SK-N-MC (cell line): ENCODE measurements at regions not wholly inside any gene's neighbourhood (a gene's known extent, or its start where the extent isn't known, plus 50 kb on each side); places are given as distances from the start of the nearest gene placed in this dataset.

ENCODE experiments used
- DNase-seq: peaks from one replicate; pipeline ENCODE4 v3.0.0-alpha.2; 2011; ENCODE audit warnings: low read depth, low spot score
- H3K27ac ChIP-seq: fragments of 200-600 bp; sonication (generic); 2 replicates; pipeline ENCODE4 v1.5.1; 2016; ENCODE audit warnings: mixed run types
- H3K36me3 ChIP-seq: fragments of 200-600 bp; sonication (generic); 2 replicates; pipeline ENCODE4 v1.6.1; 2017; ENCODE audit warnings: antibody characterized with exemption, low read length, mixed read lengths; ENCODE audit not compliant: insufficient read depth
- H3K4me3 ChIP-seq: fragments of 200-600 bp; sonication (generic); 2 replicates; pipeline ENCODE4 v1.5.1; 2016
- H3K9ac ChIP-seq: fragments of 200-600 bp; sonication (generic); 2 replicates; pipeline ENCODE4 v1.8.0; 2017; ENCODE audit warnings: mixed run types, mixed read lengths; ENCODE audit not compliant: insufficient read length
- H3K9me3 ChIP-seq: fragments of 200-600 bp; sonication (generic); 2 replicates; pipeline ENCODE4 v1.6.1; 2017; ENCODE audit warnings: low read depth, mild to moderate bottlenecking, antibody characterized with exemption, low read length, moderate library complexity, mixed read lengths
- EZH2 ChIP-seq: fragments of 200-600 bp; sonication (generic); IDR thresholded peaks from one replicate; pipeline ENCODE4 v1.6.1; 2017; ENCODE audit warnings: antibody characterized with exemption
- FOXP2 ChIP-seq: optimal IDR thresholded peaks from 2 replicates; pipeline ENCODE3; 2011; ENCODE audit warnings: mild to moderate bottlenecking, moderate library complexity; ENCODE audit not compliant: insufficient read depth; ENCODE audit errors: extremely low read length, control extremely low read depth
- POLR2AphosphoS5 ChIP-seq: IDR thresholded peaks from 2 replicates; pipeline ENCODE4 v1.6.1; 2012; ENCODE audit warnings: mild to moderate bottlenecking, low read depth, low read length, borderline replicate concordance

DNA sequence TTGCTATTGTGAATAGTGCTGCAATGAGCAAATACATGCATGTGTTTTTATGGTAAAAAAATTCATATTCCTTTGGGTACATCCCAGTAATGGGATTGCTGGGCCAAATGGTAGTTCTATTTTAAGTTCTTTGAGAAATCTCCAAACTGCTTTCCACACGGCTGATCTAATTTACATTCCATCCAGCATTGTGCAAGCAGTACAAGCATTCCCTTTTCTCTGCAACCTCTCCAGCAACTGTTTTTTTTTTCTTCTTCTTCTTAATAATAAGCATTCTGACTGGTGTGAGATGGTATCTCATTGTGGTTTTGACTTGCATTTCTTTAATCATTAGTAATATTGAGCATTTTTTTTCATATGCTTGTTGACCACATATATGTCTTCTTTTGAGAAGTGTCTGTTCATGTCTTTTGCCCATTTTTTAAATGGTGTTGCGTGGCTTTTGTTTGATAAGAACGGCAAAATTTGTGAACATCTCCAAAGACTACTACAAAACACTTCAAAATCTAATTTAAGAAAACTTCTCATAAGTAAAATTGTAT, 136.1 kb upstream of the MYO3A start:
- no peak for DNase-seq
- Histone ChIP-seq H3K4me3 (no peak overlapping the region), H3K9me3 (no peaks in the 10 kb centered on the region), H3K27ac (no peak overlapping the region), H3K9ac (no peak overlapping the region), H3K36me3 (no peaks in the 10 kb centered on the region)
- no peak for TF ChIP-seq EZH2
- TF ChIP-seq FOXP2 = no peak
- no peak for TF ChIP-seq POLR2AphosphoS5

DNA sequence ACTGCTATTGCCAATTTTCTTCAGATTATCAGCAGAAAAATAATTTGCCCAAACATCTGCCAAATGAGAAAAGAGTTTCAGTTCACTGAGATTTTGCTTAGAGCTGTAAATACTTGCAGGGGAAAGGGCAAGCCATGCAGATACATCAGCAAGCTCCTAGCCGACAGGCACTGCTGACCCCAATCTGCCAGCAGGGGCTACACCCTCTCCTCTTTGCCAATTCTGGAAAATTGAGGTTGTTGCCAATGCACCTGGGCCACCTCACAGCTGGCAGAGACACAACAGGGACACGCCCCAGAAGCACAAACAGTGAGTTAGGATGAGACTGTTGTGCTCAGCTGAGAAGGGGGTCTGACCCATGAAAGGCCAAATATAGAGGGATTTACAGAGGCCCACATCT, 129.5 kb upstream of the MYO3A start:
- H3K9me3 ChIP-seq = no peaks in the 10 kb centered on the region
- H3K36me3 ChIP-seq = no peaks in the 10 kb centered on the region
- H3K9ac ChIP-seq = no peak overlapping the region
- no peak overlapping the region for H3K27ac ChIP-seq
- no peak for DNase-seq
- no peak overlapping the region for H3K4me3 ChIP-seq
- no peak for TF ChIP-seq EZH2
- no peak for TF ChIP-seq FOXP2
- no peak for TF ChIP-seq POLR2AphosphoS5

DNA sequence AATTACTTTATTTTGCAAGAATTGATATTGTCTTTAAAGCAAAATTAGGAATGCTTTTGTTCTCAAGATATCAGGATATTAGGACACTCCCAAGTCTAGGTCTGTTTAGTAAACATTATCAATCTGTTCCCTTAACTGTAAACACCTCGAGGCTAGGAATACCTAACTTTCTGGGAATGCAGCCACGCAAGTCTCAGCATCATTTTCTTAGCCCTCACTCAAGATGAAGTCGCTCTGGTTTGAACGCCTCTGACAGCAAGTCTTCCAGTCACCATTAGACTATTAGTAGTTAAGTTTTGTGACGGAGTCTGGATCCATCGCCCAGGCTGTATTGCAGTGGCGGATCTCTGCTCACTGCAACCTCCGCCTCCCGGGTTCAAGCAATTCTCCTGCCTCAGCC, 128.0 kb upstream of the MYO3A start:
- no peak overlapping the region for H3K4me3 ChIP-seq
- TF ChIP-seq FOXP2 (no peak), EZH2 (no peak), POLR2AphosphoS5 (no peak)
- no peak overlapping the region for H3K27ac ChIP-seq
- no peaks in the 10 kb centered on the region for H3K36me3 ChIP-seq
- DNase-seq = no peak
- H3K9me3 ChIP-seq = no peaks in the 10 kb centered on the region
- no peak overlapping the region for H3K9ac ChIP-seq

DNA sequence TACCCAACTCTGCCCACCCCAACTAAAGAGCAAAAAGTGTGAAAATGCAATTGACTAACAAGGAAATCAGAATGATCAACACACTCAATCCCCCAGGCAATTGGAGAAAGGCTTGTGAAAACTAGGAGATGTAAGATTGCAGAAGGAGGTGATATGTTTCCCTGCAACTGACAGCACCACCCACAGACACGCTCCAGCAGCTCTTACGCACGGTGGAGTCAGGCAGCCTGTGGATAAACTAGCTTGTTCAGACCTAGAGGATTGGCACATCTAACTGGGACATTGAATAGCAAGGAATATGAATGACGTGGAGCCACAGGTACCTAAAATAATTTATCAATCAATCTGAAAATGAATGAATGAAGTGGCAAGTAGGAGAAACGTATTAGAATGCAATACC, 125.7 kb upstream of the MYO3A start:
- no peak for TF ChIP-seq EZH2
- Histone ChIP-seq H3K27ac (no peak overlapping the region), H3K9me3 (no peaks in the 10 kb centered on the region), H3K4me3 (no peak overlapping the region), H3K9ac (no peak overlapping the region), H3K36me3 (no peaks in the 10 kb centered on the region)
- DNase-seq = no peak

DNA sequence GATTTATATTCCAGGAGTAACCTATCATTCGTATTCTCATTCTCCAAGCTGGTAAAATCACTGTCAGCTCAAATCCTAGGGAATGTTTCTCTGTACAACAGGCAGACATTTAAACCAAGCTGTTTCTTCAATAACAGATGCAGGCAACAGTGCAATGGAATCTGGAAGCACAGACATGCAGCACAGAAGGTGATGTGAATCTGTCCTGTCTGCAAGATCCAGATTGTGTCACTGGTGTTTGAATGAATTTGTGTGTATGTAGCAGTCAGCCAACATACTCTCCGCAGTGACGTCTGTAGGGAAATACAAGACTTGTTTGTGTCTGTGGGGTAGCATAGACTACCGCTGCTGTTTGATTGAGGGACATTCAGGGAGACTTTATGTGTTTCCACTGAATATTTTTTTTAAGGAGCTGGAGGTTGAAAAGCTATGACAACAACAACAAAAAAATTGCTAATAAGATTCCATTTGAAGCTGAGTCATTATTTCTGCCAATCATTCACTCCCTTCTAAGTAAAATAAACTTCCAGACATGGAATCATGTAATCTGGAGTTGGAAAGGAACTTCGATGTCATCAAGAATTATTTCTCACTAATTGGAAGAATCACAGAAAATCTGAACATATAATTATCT, 122.9 kb upstream of the MYO3A start:
- Histone ChIP-seq H3K4me3 (no peak overlapping the region), H3K9ac (no peak overlapping the region), H3K36me3 (no peaks in the 10 kb centered on the region), H3K27ac (no peak overlapping the region), H3K9me3 (no peaks in the 10 kb centered on the region)
- DNase-seq = no peak
- no peak for TF ChIP-seq POLR2AphosphoS5
- TF ChIP-seq FOXP2 = no peak
- TF ChIP-seq EZH2 = no peak

DNA sequence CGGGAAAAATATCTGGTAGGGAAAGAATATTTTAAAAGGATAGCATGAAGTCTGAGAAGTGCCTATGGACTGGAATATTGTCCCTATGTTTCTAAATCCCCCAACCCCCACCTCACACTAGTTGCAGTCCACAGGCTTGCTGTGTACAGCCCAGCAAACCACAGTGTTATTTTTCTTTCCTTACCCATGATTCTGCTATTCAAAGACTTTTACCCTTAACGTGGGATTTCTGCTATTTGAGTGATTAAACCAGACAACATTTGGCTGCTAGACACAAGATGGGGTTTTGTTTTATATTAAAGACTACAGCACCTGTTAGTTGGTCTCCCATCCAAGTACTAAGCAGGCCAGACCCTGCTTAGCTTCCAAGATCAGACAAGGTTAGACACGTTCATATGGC, 120.5 kb upstream of the MYO3A start:
- H3K9ac ChIP-seq = no peak overlapping the region
- H3K36me3 ChIP-seq = no peaks in the 10 kb centered on the region
- no peaks in the 10 kb centered on the region for H3K9me3 ChIP-seq
- no peak for DNase-seq
- H3K27ac ChIP-seq = no peak overlapping the region
- no peak for TF ChIP-seq EZH2
- no peak for TF ChIP-seq FOXP2
- no peak for TF ChIP-seq POLR2AphosphoS5
- H3K4me3 ChIP-seq = no peak overlapping the region

DNA sequence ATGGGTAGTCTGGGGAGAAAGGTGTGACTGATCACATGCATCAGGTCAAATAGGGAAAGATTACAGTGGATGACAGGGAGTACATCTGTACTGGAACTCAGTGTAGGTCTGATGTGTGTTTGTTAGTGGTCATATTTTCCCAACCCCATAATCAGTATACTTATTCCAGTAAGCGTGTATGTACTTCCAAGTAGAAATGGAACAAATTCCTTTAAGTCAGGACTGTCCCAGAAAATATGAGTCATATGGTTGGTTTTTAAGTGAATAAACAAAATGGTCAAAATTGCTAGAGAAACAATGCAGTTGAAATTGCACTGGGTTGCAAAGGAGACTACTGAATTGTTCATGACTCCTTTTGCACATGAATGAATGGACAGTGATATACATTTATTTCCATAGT, 118.8 kb upstream of the MYO3A start:
- no peak for TF ChIP-seq EZH2
- no peak for TF ChIP-seq POLR2AphosphoS5
- no peak for TF ChIP-seq FOXP2
- H3K27ac ChIP-seq = no peak overlapping the region

DNA sequence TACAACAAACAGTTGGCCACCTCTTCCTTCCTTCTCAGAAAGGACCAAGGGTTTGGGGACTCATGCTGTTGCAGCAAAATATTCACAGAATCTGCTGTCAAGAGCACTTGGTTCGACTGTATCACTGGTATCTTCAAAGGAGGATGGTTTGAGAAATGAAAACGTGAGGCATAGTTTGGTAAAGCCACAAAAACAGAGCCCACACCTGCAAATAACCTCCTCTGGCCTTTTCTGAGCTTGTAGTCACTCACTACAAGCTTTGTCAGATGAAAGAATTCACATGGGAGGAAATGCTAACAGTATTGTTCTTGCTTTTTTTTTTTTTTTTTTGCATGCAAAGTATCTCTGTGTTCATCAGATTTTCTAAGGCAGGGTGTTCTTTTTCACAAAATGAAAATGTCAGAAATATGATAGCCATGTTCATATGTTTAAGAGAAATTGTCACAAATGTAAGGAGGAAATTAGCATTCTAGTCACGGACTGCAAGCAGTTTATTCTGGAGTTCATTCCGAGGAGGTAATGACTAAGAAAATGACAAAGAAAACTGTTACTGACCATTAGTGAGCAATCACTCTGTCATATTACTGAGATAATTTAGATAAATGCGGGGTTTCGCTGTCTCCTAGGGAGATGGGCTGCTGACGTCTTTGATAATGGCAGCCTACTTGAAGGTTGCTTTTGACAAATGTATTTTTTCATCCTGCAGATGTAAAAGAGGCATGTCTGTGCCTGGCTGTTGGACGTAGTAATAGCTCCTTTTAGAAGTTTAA, 117.8 kb upstream of the MYO3A start:
- TF ChIP-seq EZH2 (no peak), POLR2AphosphoS5 (no peak), FOXP2 (no peak)
- H3K9me3 ChIP-seq = no peaks in the 10 kb centered on the region
- no peak overlapping the region for H3K4me3 ChIP-seq
- no peak for DNase-seq
- no peak overlapping the region for H3K27ac ChIP-seq
- no peaks in the 10 kb centered on the region for H3K36me3 ChIP-seq
- H3K9ac ChIP-seq = no peak overlapping the region

More for the DNA sequence above, 118.8 kb upstream of the MYO3A start:
- H3K4me3 ChIP-seq = no peak overlapping the region
- H3K9ac ChIP-seq = no peak overlapping the region
- no peaks in the 10 kb centered on the region for H3K36me3 ChIP-seq
- no peaks in the 10 kb centered on the region for H3K9me3 ChIP-seq
- no peak for DNase-seq

DNA sequence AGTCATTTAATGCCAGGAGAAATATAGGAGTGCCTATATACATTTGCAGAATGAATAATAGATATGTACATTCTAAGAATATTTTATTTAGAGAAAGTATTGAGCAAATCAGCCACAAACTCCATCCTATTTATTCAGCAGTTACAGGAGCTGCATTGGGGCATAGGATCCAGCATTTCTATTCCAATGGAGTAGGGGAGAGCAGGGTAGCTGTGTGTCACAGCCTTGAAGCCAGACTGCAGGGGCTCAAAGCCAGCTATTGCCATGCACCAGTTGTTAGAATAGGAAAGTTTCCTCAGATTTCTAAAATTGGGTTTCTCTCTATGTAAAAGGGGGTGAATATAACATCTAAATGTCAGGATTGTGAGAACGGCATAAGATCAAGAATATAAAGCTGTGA, 116.8 kb upstream of the MYO3A start:
- TF ChIP-seq POLR2AphosphoS5 = no peak
- no peak for TF ChIP-seq EZH2
- Histone ChIP-seq H3K9me3 (no peaks in the 10 kb centered on the region), H3K36me3 (no peaks in the 10 kb centered on the region), H3K27ac (no peak overlapping the region), H3K4me3 (no peak overlapping the region), H3K9ac (no peak overlapping the region)
- no peak for DNase-seq
